ENCODE measurements at regions not wholly inside any gene's neighbourhood (a gene's known extent, or its start where the extent isn't known, plus 50 kb on each side); places are given as distances from the start of the nearest gene placed in this dataset.

DNA sequence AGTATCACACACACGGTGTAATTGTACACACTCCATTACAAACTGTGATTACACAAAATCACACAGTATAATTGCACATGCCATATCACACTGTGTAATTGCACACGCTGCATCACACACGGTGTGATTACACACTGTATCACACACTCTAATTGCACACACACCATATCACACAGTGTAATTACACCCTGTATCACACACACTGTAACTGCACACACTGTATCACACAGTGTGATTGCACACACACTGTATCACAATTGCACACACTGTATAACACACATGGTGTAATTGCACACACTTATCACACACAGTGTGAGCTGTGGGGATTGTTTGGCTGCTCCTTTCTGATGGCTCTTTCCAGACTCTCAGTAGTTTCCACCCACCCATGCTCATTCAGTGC lies 162.6 kb upstream of the SGCG start:
- H3K79me2 ChIP-seq (ENCODE audit: insufficient read depth, low read length), result no peaks in the 10 kb centered on the region
- H3K9me2 ChIP-seq (ENCODE audit: low read depth, low read length), result no peaks in the 10 kb centered on the region
- no peaks in the 10 kb centered on the region for H3K4me1 ChIP-seq (ENCODE audit: insufficient read depth, low read length, severe bottlenecking)
- H3K9me3 ChIP-seq (ENCODE audit: low read length), result no peaks in the 10 kb centered on the region
- H3K36me3 ChIP-seq (ENCODE audit: insufficient read depth, low read length), result no peaks in the 10 kb centered on the region
- H3K27me3 ChIP-seq (ENCODE audit: insufficient read depth, low read length), result no peaks in the 10 kb centered on the region
- no peak overlapping the region for H3K27ac ChIP-seq (ENCODE audit: low read depth, low read length, poor library complexity, severe bottlenecking)
- no peak overlapping the region for H3K9ac ChIP-seq (ENCODE audit: low read length)
- no peaks in the 10 kb centered on the region for H4K20me1 ChIP-seq (ENCODE audit: insufficient read depth, low read length)
- TF ChIP-seq, protein P1, sequence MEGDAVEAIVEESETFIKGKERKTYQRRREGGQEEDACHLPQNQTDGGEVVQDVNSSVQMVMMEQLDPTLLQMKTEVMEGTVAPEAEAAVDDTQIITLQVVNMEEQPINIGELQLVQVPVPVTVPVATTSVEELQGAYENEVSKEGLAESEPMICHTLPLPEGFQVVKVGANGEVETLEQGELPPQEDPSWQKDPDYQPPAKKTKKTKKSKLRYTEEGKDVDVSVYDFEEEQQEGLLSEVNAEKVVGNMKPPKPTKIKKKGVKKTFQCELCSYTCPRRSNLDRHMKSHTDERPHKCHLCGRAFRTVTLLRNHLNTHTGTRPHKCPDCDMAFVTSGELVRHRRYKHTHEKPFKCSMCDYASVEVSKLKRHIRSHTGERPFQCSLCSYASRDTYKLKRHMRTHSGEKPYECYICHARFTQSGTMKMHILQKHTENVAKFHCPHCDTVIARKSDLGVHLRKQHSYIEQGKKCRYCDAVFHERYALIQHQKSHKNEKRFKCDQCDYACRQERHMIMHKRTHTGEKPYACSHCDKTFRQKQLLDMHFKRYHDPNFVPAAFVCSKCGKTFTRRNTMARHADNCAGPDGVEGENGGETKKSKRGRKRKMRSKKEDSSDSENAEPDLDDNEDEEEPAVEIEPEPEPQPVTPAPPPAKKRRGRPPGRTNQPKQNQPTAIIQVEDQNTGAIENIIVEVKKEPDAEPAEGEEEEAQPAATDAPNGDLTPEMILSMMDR (IDR thresholded peaks at IDR 0.05; ENCODE audit: low read length), result no peak
- no peak for TF ChIP-seq EZH2 (IDR thresholded peaks at IDR 0.05; ENCODE audit: borderline replicate concordance, low read length)
- H3K4me3 ChIP-seq (ENCODE audit: low read depth, low read length, poor library complexity, severe bottlenecking), result no peak overlapping the region
- no peak overlapping the region for H2AFZ ChIP-seq (ENCODE audit: low read length)
- H3K4me2 ChIP-seq (ENCODE audit: low read length), result no peak overlapping the region
- no peaks in the 10 kb centered on the region for H3F3A ChIP-seq (ENCODE audit: insufficient read depth, low read length)

DNA sequence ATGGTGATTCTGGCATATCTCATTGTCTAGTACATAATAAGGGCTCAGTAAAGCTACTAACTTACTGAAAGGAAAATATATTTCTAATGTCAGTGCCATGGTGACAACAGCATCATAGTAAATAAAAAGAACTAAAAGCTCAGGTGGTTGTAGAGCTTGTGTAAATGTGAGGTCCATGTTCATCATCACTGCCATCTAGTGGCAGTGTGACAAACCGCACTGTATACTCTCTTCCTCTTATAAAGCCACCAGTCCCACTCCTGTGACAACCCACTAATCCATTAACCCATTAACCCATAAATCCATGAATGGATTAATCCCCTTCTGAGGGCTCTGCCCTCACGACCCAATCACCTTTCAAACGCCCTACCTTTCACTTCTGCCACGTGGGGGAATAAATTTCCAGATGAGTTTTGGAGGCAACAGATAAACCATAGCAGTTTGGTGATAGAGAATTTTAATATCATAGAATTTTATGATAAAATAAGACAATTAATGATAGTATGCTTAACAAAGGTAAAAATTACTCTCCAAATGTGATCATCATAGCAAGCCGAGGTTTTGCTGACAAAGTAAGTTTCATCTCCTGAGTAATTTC lies 160.4 kb upstream of the SGCG start:
- no peaks in the 10 kb centered on the region for H3F3A ChIP-seq (ENCODE audit: insufficient read depth, low read length)
- H3K36me3 ChIP-seq (ENCODE audit: insufficient read depth, low read length), result no peaks in the 10 kb centered on the region
- no peak overlapping the region for H3K27ac ChIP-seq (ENCODE audit: low read depth, low read length, poor library complexity, severe bottlenecking)
- H3K79me2 ChIP-seq (ENCODE audit: insufficient read depth, low read length), result no peaks in the 10 kb centered on the region
- no peaks in the 10 kb centered on the region for H3K9me3 ChIP-seq (ENCODE audit: low read length)
- TF ChIP-seq EZH2 (IDR thresholded peaks at IDR 0.05; ENCODE audit: borderline replicate concordance, low read length), result no peak
- TF ChIP-seq, protein P1 (IDR thresholded peaks at IDR 0.05; ENCODE audit: low read length), result peak; percentile 75
- H3K27me3 ChIP-seq (ENCODE audit: insufficient read depth, low read length), result no peaks in the 10 kb centered on the region
- no peaks in the 10 kb centered on the region for H4K20me1 ChIP-seq (ENCODE audit: insufficient read depth, low read length)
- H3K4me1 ChIP-seq (ENCODE audit: insufficient read depth, low read length, severe bottlenecking), result no peaks in the 10 kb centered on the region
- H3K9ac ChIP-seq (ENCODE audit: low read length), result no peak overlapping the region
- no peak overlapping the region for H3K4me2 ChIP-seq (ENCODE audit: low read length)
- H3K4me3 ChIP-seq (ENCODE audit: low read depth, low read length, poor library complexity, severe bottlenecking), result no peak overlapping the region
- H2AFZ ChIP-seq (ENCODE audit: low read length), result no peak overlapping the region
- H3K9me2 ChIP-seq (ENCODE audit: low read depth, low read length), result no peaks in the 10 kb centered on the region

DNA sequence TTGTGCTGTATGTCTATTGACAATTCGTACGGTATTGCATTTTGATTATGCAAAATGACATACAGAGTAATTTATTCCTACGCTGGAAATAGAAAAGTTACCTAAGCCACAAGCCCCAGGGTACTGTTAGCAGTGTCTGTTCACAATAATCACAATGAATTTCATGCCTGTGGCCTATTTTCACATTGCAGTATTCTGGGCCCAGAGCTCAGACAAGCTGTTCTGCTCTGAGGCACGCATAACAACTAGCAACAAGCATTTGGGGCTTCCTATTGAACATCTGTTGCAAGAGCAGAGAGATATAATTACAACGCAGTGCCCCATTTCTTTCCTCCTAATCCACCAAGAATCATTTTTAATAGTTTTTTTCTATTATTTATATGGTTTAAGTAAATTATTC lies 158.9 kb upstream of the SGCG start:
- TF ChIP-seq, protein P1 (IDR thresholded peaks at IDR 0.05; ENCODE audit: low read length), result no peak
- no peak for TF ChIP-seq EZH2 (IDR thresholded peaks at IDR 0.05; ENCODE audit: borderline replicate concordance, low read length)
- Histone ChIP-seq H3K4me2 (ENCODE audit: low read length) (no peak overlapping the region), H3K9me3 (ENCODE audit: low read length) (no peaks in the 10 kb centered on the region), H3K27ac (ENCODE audit: low read depth, low read length, poor library complexity, severe bottlenecking) (no peak overlapping the region), H3K36me3 (ENCODE audit: insufficient read depth, low read length) (no peaks in the 10 kb centered on the region), H3K9ac (ENCODE audit: low read length) (no peak overlapping the region), H4K20me1 (ENCODE audit: insufficient read depth, low read length) (no peaks in the 10 kb centered on the region), H3K4me1 (ENCODE audit: insufficient read depth, low read length, severe bottlenecking) (no peaks in the 10 kb centered on the region), H3K9me2 (ENCODE audit: low read depth, low read length) (no peaks in the 10 kb centered on the region), H3K79me2 (ENCODE audit: insufficient read depth, low read length) (no peaks in the 10 kb centered on the region), H3K4me3 (ENCODE audit: low read depth, low read length, poor library complexity, severe bottlenecking) (no peak overlapping the region), H3K27me3 (ENCODE audit: insufficient read depth, low read length) (no peaks in the 10 kb centered on the region), H3F3A (ENCODE audit: insufficient read depth, low read length) (no peaks in the 10 kb centered on the region), H2AFZ (ENCODE audit: low read length) (no peak overlapping the region)
